ENCODE measurements at regions not wholly inside any gene's neighbourhood (a gene's known extent, or its start where the extent isn't known, plus 50 kb on each side); places are given as distances from the start of the nearest gene placed in this dataset.

GRCh38 chr3:94787734-94788270 lies 724.9 kb downstream of the NSUN3 start:
- no peak for TF ChIP-seq CTCF (conservative IDR thresholded peaks at IDR 0.05 in 1 of 2, IDR thresholded peaks at IDR 0.05 in 1 of 2; ENCODE audit: extremely low read depth in 1 of 2, insufficient read depth in 1 of 2, low read depth in 1 of 2, low read length in 2 of 2)
- no peak for TF ChIP-seq EZH2 (IDR thresholded peaks at IDR 0.05; ENCODE audit: borderline replicate concordance, low read length)

Measured in mammary epithelial cell (primary cell).